IgD-negative memory B cell (primary cell): ENCODE measurements at regions not wholly inside any gene's neighbourhood (a gene's known extent, or its start where the extent isn't known, plus 50 kb on each side); places are given as distances from the start of the nearest gene placed in this dataset.
"Not testable (repeated sequence)": the region's sequence is repeated elsewhere in the genome, so short reads cannot be mapped to it uniquely, and the experiment has no call there.

ENCODE experiments used
- H3K27ac Mint-ChIP-seq, 3 donors: one replicate each; pipeline ENCODE4 v1.8.0; 2020 to 2022; ENCODE audit warnings: mild to moderate bottlenecking in 3 of 3, mixed read lengths in 3 of 3, moderate library complexity in 1 of 3
- H3K27me3 Mint-ChIP-seq: one replicate; pipeline ENCODE4 v1.8.0; 2021; ENCODE audit warnings: mixed read lengths
- H3K36me3 Mint-ChIP-seq: one replicate; pipeline ENCODE4 v1.8.0; 2020; ENCODE audit warnings: mild to moderate bottlenecking, mixed read lengths
- H3K4me1 Mint-ChIP-seq, 3 donors: one replicate each; pipeline ENCODE4 v1.8.0; 2020 to 2022; ENCODE audit warnings: mixed read lengths in 3 of 3, mild to moderate bottlenecking in 1 of 3
- H3K4me3 Mint-ChIP-seq, 4 donors: one replicate each; pipeline ENCODE4 v1.8.0; 2020 to 2022; ENCODE audit warnings: mild to moderate bottlenecking in 4 of 4, mixed read lengths in 4 of 4, moderate library complexity in 3 of 4
- H3K9me3 Mint-ChIP-seq, 3 donors: one replicate each; pipeline ENCODE4 v1.8.0; 2020 to 2021; ENCODE audit warnings: mixed read lengths in 3 of 3, mild to moderate bottlenecking in 1 of 3

GRCh38 chr1:177690996-177691395 lies 278.9 kb downstream of the SEC16B start:
- H3K4me1 Mint-ChIP-seq: no peaks in the 10 kb centered on the region
- H3K9me3 Mint-ChIP-seq: peaks cover 3 to 10% (median 3%) of the 10 kb centered on the region in 3 donors
- H3K36me3 Mint-ChIP-seq: peaks cover 1% of the 10 kb centered on the region
- H3K27ac Mint-ChIP-seq: no peak overlapping the region
- H3K4me3 Mint-ChIP-seq: no peak overlapping the region
- peaks cover 1% of the 10 kb centered on the region for H3K27me3 Mint-ChIP-seq

GRCh38 chr1:177687544-177687943 lies 282.3 kb downstream of the SEC16B start:
- H3K4me1 Mint-ChIP-seq: no peaks in the 10 kb centered on the region
- H3K27me3 Mint-ChIP-seq: no peaks in the 10 kb centered on the region
- H3K36me3 Mint-ChIP-seq: no peaks in the 10 kb centered on the region
- no peak overlapping the region for H3K4me3 Mint-ChIP-seq
- peaks cover 3 to 7% (median 3%) of the 10 kb centered on the region in 3 donors for H3K9me3 Mint-ChIP-seq
- no peak overlapping the region for H3K27ac Mint-ChIP-seq

GRCh38 chr1:177686933-177687332 lies 282.9 kb downstream of the SEC16B start:
- H3K4me1 Mint-ChIP-seq: no peaks in the 10 kb centered on the region
- no peak overlapping the region for H3K4me3 Mint-ChIP-seq
- no peaks in the 10 kb centered on the region for H3K27me3 Mint-ChIP-seq
- no peak overlapping the region for H3K27ac Mint-ChIP-seq
- H3K9me3 Mint-ChIP-seq: peaks cover 3 to 6% (median 3%) of the 10 kb centered on the region in 3 donors
- H3K36me3 Mint-ChIP-seq: no peaks in the 10 kb centered on the region

DNA sequence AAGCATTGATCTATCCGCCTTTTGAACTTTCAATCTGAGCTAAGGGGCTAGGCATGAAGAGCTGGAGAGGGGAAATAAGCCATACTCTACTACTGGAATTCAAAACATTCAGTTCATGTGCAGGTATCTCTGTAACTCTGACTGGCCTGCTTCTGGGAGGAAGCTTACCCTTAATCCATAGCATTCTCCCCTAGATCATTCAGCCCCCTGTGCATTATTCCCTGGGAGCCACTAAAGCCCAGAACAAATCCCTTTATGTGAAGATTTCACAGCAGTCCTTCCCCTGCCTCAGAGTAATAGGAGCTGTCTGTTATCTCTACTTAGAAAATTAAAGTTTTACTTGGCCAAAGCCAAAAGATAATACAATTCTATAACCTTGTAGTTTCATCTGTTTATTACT lies 300.7 kb downstream of the SEC16B start:
- Mint-ChIP-seq H3K4me3 (no peak overlapping the region), H3K27ac (no peak overlapping the region), H3K36me3 (no peaks in the 10 kb centered on the region), H3K9me3 (no peaks in the 10 kb centered on the region), H3K27me3 (no peaks in the 10 kb centered on the region), H3K4me1 (no peaks in the 10 kb centered on the region)

GRCh38 chr1:177665935-177666334 lies 303.9 kb downstream of the SEC16B start:
- Mint-ChIP-seq H3K4me3 (no peak overlapping the region), H3K9me3 (peaks cover 2 to 3% (median 2%) of the 10 kb centered on the region in 3 donors), H3K27me3 (no peaks in the 10 kb centered on the region), H3K27ac (no peak overlapping the region), H3K4me1 (no peaks in the 10 kb centered on the region), H3K36me3 (no peaks in the 10 kb centered on the region)

DNA sequence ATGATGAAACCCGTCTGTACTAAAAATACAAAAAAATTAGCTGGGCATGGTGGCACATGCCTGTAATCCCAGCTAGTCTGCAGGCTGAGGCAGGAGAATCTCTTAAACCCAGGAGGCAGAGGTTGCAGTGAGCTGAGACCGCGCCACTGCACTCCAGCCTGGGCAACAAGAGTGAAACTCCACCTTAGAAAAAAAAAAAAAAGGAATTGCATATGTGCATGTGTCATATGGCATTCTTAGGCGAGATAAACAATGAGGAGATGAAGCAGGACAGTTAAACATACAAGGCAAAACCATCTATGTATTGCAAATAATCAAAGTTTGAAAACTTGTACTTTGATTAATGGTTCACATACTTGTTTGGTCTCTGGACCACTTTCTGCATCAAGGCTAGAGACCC lies 305.1 kb downstream of the SEC16B start:
- H3K4me1 Mint-ChIP-seq, H3K27me3 Mint-ChIP-seq, H3K4me3 Mint-ChIP-seq, H3K9me3 Mint-ChIP-seq, H3K27ac Mint-ChIP-seq, H3K36me3 Mint-ChIP-seq: not testable (repeated sequence)

- Mint-ChIP-seq H3K36me3 (no peaks in the 10 kb centered on the region), H3K9me3 (peaks cover 6 to 9% (median 9%) of the 10 kb centered on the region in 3 donors), H3K4me1 (peaks cover 0 to 1% (median 0%) of the 10 kb centered on the region in 3 donors)
Observed at GRCh38 chr1:177660188-177660587, 309.7 kb downstream of the SEC16B start.

DNA sequence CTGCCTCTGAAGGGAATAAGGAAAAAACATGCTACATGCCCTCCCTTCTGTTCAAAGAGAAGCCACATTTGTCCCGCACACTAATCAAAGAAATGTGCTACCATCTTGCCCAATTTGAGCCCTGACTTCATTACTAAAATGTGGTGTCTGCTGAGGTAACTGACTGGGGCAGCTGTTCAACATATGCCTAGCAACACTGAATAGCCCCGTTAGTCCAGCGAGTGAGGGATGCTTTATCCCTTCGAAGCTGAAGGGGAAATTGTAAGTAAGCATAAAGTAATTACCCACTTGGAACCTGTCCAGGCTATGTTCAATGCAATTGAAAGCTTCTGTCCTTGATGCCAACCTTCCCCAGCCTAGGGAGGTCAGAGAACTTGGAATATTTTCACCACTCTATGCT lies 310.6 kb downstream of the SEC16B start:
- Mint-ChIP-seq H3K4me1 (peaks cover 0 to 1% (median 0%) of the 10 kb centered on the region in 3 donors), H3K4me3 (no peak overlapping the region), H3K9me3 (peaks cover 6 to 9% (median 9%) of the 10 kb centered on the region in 3 donors), H3K36me3 (no peaks in the 10 kb centered on the region), H3K27me3 (no peaks in the 10 kb centered on the region), H3K27ac (no peak overlapping the region)

More at GRCh38 chr1:177660188-177660587, 309.7 kb downstream of the SEC16B start:
- Mint-ChIP-seq H3K27ac (no peak overlapping the region), H3K27me3 (no peaks in the 10 kb centered on the region), H3K4me3 (no peak overlapping the region)

DNA sequence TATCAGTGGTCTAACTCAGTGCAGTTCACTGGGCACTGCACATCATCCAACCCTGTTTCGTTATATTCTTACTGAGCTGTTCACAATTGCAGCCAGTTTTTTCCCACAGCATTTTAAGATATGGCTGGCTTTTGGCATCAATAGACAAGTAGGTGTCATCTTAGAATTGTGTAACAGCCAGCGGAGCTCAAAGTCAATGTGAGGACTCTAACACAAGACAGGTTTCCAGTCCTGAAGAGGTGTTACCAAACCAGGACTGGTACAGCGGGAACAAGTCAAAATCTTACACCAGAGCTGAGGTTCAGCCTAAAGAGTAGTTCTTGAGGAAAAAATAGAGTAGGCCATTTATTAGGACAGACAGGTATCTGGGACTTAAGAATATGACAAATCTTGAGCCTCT lies 313.3 kb downstream of the SEC16B start:
- peaks cover 0 to 1% (median 0%) of the 10 kb centered on the region in 3 donors for H3K4me1 Mint-ChIP-seq
- H3K27ac Mint-ChIP-seq: no peak overlapping the region
- peaks cover 2% of the 10 kb centered on the region for H3K27me3 Mint-ChIP-seq
- no peaks in the 10 kb centered on the region for H3K36me3 Mint-ChIP-seq
- H3K4me3 Mint-ChIP-seq: no peak overlapping the region
- peaks cover 6 to 13% (median 8%) of the 10 kb centered on the region in 3 donors for H3K9me3 Mint-ChIP-seq

DNA sequence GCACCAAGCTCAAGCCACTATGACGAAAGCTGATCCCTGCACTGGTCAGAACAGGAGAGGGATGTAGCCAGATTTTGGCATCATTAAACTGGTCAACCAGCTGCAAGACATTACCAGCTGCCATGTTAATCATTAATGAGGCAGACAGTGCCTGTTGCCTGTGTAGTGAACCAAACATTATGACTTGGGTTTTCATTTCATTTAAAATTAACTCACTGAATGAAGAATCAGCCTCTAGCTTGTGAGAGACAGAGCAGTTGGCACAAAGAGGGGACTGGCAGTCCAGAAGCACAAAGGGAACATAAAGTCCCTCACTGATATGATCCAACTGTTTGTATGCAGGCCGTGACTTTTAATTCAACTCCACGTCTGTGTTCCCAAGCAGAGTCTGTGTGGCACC lies 318.9 kb downstream of the SEC16B start:
- Mint-ChIP-seq H3K4me1 (no peaks in the 10 kb centered on the region), H3K9me3 (peaks cover 0 to 8% (median 3%) of the 10 kb centered on the region in 3 donors), H3K36me3 (no peaks in the 10 kb centered on the region), H3K27me3 (peaks cover 2% of the 10 kb centered on the region), H3K4me3 (no peak overlapping the region), H3K27ac (no peak overlapping the region)

- H3K9me3 Mint-ChIP-seq: peaks cover 0 to 8% (median 3%) of the 10 kb centered on the region in 3 donors
- no peaks in the 10 kb centered on the region for H3K36me3 Mint-ChIP-seq
- H3K4me3 Mint-ChIP-seq: no peak overlapping the region
- no peak overlapping the region for H3K27ac Mint-ChIP-seq
- peaks cover 3% of the 10 kb centered on the region for H3K27me3 Mint-ChIP-seq
- no peaks in the 10 kb centered on the region for H3K4me1 Mint-ChIP-seq
Observed at GRCh38 chr1:177648731-177649265, 321.1 kb downstream of the SEC16B start.

- Mint-ChIP-seq H3K4me1 (no peaks in the 10 kb centered on the region), H3K9me3 (peaks cover 0 to 4% (median 3%) of the 10 kb centered on the region in 3 donors), H3K27me3 (peaks cover 1% of the 10 kb centered on the region), H3K27ac (no peak overlapping the region), H3K4me3 (no peak overlapping the region), H3K36me3 (no peaks in the 10 kb centered on the region)
Observed at GRCh38 chr1:177648138-177648537, 321.7 kb downstream of the SEC16B start.

GRCh38 chr1:177646757-177647730 lies 322.8 kb downstream of the SEC16B start:
- peaks cover 1% of the 10 kb centered on the region for H3K27me3 Mint-ChIP-seq
- H3K9me3 Mint-ChIP-seq: peaks cover 0 to 7% (median 3%) of the 10 kb centered on the region in 3 donors
- H3K36me3 Mint-ChIP-seq: no peaks in the 10 kb centered on the region
- no peak overlapping the region for H3K27ac Mint-ChIP-seq
- H3K4me3 Mint-ChIP-seq: no peak overlapping the region
- H3K4me1 Mint-ChIP-seq: no peaks in the 10 kb centered on the region

DNA sequence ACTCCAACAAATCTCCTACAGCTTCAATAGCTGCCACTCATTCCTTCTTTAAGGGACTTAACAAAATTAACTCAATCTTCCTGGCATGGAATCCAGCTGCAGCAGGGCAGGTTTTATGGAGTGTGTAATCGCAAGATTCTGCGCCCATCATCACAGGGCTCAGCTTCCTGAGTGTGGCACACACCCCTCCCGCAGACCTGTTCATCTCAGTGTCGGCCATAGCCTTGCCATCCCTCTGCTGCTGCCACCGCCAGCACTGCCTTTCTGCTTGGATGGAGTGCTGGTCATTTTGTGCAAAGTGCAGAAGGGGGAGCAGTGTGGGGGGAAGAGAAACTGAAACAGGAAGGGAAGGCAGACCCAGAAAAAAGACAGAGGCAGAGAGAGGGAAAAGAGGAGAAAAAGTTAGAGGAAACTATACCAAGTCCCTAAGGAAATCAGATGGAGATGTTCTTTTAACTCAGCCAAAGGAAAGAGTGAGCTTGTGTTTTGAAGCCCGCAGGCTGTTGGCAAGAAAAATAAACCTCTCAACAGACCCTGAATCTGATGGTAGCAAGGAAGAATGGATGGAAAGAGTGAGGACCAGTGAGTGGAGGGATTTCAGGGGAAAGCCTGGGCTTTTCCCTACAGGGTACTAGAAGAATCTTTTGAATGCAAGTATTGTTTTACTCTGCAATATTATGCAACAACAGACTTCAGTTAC lies 324.2 kb downstream of the SEC16B start:
- Mint-ChIP-seq H3K36me3 (no peaks in the 10 kb centered on the region), H3K9me3 (peaks cover 0 to 7% (median 3%) of the 10 kb centered on the region in 3 donors), H3K4me1 (no peaks in the 10 kb centered on the region), H3K27ac (no peak overlapping the region), H3K27me3 (peaks cover 1% of the 10 kb centered on the region), H3K4me3 (no peak overlapping the region)

DNA sequence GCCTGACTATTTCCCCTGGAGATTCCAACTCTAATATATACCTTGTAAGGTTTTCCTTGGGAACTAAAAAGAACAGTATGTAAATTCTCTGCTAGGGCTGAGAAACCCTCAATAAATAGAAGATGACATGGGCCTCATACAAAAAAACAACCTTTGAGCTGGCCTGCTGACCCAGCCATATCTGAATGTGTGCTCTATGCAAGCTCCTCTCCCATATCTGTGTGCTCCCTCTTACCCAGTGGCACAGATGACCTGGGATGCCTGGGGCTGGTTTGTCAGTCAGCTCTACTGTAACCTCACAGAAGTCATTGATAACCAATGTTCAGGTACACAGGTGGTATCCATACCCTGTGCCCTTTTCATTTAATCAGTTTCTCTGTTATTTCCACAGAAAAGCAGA lies 329.2 kb downstream of the SEC16B start:
- Mint-ChIP-seq H3K36me3 (no peaks in the 10 kb centered on the region), H3K4me1 (no peaks in the 10 kb centered on the region), H3K4me3 (no peak overlapping the region), H3K27me3 (peaks cover 1% of the 10 kb centered on the region), H3K9me3 (peaks cover 0 to 5% (median 0%) of the 10 kb centered on the region in 3 donors), H3K27ac (no peak overlapping the region)
